HT1080 (cell line): ENCODE measurements at regions not wholly inside any gene's neighbourhood (a gene's known extent, or its start where the extent isn't known, plus 50 kb on each side); places are given as distances from the start of the nearest gene placed in this dataset.
"Not testable (repeated sequence)": the region's sequence is repeated elsewhere in the genome, so short reads cannot be mapped to it uniquely, and the experiment has no call there.

Experiments used
- DNase-seq: peaks from one replicate; pipeline ENCODE4 v3.0.0-alpha.2; 2015; ENCODE audit warnings: low read depth

DNA sequence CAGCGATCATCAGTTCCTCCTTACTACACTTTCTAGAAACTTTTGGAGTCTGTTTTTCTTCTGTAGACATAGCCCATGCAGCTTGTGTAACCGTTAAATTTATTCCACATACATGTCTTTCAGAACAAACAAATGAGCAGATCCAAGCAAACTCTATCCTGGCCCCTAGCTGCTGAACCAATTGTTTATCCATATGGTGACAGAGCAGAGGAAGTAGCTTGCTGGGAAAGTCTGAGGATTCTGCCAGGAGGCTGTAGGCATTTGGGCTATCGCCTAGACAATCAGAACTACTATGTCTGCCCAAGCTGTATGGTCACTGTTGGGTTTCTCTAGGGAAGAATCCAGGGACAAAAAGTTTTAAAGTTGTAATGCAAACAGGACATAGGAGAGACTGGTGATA, 343.7 kb downstream of the SPRY2 start:
- no peak for DNase-seq

DNA sequence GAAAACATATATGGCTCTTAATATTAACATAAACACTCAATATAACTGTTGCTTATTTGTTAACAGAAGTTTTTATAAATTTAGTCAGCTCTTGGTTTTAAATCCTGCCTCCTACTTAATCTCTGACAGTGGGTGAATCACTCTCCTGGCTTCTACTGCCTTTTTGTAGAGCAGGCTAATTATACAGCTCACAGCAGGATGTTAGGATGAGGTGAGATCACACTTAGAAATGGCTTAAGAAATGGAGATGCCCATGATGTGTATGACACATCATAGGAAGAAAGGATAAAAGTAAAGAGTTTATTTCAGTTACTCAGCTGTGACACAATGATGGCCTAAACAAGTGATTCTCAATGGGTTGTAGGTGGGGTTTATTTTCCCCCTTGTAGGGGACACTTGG, 345.6 kb downstream of the SPRY2 start:
- DNase-seq = peak; percentile 95

DNA sequence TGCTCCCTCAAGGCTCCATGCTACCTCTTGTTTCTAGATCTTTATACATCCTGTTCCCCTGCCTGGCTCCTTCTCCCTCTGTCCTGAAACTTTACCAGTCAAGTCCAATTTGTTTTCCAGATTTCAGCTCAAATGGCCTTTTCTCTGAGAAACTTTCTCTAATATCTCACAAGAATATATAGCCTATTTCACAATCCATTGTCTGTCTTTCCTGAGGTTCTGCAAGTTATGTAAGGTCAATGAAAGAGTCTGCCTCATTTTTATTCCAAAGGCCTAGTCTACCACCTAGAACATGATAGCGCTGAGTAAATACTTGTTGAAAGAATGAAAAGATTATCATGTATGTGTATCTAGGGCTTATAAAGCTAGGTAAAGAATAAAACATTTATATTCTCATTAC, 348.8 kb downstream of the SPRY2 start:
- no peak for DNase-seq

DNA sequence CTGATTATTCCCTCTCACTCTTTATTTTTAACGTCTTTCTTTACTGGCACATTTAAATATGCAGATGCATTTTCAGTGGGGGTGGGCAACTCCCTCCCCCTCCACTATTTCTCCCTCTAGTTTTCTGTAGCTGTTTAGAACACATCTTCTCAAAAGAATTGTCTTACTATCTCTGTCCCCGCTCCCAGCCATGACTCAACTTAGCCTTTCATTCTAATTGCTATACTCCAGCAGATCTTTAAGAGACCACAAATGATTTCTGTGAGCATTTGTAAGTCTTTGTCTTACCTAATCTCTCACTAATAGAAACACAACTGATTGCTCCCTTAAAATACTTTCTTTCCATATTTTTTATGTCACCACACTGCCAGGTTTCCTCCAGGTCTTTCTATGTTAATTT, 350.9 kb downstream of the SPRY2 start:
- no peak for DNase-seq

DNA sequence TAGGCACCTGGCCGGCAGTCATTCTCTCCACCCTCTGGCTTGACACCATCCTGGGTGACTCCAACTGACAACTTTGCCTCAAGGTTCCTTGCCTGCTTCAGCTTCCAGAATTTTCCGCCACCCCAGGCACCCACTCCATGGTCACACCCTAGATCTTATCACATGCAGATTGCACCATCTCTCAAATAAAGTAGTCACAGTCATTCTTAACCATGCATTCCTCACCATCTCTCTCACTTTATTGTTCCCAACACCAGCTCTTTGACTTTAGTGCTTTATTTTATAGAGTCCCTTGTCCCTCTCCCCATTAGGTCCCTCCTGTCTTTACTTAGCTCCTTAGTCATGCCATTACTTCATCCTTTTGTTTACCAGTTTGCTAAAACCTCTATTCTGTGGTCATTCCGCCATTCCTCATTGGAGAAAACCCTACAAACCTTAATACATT, 351.7 kb downstream of the SPRY2 start:
- peak; percentile 22 for DNase-seq

DNA sequence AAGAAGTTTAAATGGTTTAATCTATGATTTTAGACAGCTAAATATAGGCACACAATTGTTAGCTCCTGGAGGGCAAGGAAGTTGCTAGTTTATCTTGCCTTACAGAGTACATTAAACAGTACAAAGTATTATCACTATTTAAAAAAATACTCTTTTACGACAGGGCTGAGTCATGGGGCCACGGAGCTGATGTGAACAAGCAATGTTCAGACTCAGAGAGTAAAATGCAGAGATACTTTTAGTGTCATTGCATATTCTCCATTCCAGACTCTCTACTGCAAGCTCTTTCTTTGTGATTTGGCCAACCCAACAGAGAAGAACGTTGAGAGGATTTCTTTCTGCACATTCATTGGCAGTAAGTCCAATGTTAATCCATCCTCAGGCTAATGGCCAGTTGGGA, 352.4 kb downstream of the SPRY2 start:
- no peak for DNase-seq

DNA sequence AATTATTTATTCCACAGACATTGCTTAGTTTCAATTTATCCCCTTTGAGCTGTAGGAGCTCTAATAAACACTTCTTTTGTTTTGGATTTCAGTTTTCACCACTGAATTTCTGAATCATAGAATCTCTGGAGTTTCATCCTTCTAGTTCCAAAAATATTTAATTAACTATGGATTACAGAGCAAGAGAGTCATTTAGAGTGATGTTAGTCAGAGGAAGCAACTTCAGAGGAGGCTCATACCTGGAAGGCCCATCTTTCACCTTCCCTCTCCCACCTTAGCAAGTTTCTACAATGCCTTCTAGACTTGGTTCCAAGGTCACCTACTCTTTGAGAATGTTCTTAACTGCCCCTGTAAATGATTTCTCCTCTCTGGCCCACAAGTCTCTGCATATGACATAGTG, 353.2 kb downstream of the SPRY2 start:
- no peak for DNase-seq

DNA sequence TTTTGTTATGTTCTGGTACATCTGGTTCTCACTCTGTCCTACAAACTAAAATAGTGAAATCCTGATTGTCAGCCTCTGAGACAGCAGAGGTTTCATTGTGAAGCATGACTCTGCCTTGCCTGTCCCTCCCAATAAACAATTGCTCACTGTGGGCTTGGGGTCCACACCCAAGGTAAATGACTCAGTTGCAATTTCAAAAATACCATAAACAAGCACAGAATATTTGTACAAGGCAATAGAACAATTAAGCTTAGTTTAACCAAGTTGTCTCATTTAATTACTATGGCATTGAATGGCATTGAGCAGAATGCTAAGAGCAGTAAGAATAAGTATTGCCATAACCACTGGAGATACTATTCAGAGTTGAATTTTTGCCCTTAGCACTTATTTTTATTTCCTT, 353.6 kb downstream of the SPRY2 start:
- peak; percentile 34 for DNase-seq

DNA sequence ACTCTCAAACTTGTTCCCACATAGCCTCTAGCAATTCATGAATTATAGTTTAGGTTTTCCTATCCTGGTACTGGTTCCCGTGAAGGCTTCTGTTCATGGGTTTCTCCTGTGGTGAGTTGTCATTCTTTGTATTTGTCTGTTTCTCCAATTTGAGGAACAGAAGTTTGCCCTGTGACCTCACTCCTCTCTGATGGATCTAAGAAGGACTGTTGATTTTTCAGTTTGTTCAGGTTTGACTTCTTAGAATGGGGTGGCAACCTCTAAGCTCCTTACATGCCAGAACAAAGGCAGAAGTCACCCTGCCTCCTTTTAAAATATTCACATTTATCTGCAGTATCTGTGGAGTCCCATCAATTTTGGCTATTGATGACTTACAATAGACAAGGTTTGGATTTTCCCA, 354.0 kb downstream of the SPRY2 start:
- no peak for DNase-seq

DNA sequence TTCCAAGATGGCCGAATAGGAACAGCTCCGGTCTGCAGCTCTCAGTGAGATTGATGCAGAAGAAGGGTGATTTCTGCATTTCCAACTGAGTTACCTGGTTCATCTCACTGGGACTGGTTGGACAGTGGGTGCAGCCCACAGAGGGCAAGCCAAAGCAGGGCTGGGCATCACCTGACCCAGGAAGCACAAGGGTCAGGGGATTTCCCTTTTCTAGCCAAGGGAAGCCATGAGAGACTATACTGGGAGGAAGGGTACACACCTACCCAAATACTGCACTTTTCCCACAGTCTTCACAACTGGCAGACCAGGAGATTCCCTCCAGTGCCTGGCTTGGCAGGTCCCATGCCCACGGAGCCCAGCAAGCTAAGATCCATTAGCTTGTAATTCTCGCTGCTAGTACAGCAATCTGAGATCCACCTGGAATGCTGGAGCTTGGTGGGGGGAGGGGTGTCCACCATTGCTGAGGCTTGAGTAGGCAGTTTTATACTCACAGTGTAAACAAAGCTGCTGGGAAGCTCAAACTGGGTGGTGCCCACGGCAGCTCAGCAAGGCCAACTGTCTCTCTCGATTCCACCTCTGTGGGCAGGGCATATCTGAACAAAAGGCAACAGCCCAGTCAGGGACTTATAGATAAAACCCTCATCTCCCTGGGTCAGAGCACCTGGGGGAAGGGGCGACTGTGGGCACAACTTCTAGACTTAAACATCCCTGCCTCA, 365.8 kb downstream of the SPRY2 start:
- DNase-seq = not testable (repeated sequence)

DNA sequence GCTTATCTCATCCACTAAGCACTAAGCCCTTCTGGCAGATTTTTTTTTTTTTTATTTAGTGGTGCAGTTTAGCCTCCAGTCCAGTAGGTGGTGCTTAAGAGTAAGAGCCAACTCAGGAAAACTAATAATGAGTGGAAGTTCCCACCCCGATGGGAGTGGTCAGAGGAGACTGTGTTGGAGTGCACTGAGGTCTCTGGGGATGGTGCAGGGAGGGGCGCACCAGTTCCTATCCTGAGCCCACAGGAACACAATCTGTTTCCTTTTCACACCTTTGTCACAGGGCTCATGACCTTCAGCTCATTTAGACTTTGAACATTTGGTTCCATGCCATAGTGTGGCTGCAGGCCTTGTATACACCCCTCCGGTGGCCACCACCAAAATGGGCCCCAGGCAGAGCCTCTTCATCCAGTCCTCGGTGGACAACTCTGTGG, 367.4 kb downstream of the SPRY2 start:
- DNase-seq = peak; percentile 63

DNA sequence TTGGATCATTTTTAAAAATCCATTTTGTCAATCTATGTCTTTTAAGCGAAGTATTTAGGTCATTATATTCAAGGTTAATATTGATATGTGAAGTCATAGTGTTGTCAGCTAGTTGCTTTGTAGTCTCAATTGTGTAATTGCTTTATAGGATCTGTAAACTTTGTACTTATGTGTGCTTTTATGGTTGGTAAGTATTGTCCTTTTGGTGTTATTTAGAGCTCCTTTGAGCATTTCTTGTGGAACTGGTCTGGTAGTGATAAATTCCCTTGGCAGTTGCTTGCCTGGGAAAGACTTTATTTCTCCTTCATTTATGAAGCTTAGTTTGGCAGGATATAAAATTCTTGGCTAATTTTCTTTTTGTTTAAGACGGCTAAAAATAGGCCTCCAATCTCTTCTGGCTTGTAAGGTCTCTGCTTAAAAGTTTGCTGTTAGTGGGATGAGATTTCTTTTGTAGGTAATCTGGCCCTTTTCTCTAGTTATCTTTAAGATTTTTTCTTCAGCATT, 368.8 kb downstream of the SPRY2 start:
- no peak for DNase-seq

DNA sequence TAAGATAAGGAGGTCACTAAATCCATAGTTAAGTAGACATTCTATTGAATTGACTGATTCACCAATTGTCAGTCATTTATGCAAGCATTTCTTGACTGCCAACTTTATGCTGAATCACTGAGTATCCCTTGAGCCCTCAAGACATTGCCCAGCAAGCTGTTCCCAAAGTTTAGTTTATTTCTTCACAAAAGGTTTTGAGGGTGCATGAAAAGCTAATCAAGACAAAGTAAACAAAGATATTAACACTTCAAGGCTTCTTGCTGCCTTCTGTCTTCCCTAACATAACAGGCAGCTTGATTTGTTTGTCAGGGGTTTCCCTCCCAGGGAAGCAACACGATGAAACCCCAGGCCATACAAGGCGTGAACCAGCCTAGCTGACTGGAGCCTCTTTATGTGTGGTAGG, 374.4 kb downstream of the SPRY2 start:
- no peak for DNase-seq

DNA sequence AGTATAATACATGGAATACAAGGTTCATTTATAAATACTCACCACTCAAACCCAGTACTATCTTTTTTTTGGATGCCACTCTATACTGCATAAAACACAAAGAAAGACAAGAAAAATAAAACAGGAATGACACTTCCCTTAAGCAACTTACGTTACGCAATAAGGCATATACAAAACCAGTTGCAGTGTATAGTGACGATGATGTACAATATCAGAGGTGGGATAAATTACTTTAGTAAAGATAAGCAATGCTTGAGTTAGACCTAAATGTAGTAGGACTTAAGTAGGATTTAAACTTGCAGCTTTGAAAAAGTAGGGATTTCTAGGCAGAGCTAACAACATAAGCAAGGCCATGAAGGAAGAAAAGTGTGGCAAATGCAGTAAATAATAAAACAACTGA, 374.9 kb downstream of the SPRY2 start:
- no peak for DNase-seq

DNA sequence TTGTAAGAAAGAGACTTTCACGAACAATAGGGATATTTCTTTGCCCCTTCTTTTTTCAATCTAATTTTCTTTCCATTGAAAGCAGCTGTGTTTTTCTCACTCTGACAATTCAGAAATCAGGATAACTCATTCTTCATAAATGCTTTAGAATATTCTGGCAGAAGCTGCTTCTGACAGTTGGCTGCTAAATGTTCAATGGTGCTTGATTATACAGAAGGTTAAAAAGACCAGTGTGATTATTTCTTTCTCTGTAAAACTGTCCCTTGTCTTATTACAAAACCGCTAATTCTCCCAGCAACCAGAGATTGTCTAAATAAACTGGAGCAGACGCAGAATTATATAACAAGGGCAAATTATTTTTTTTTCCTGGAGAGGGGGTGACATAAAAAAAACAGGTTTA, 394.4 kb downstream of the SPRY2 start:
- no peak for DNase-seq

DNA sequence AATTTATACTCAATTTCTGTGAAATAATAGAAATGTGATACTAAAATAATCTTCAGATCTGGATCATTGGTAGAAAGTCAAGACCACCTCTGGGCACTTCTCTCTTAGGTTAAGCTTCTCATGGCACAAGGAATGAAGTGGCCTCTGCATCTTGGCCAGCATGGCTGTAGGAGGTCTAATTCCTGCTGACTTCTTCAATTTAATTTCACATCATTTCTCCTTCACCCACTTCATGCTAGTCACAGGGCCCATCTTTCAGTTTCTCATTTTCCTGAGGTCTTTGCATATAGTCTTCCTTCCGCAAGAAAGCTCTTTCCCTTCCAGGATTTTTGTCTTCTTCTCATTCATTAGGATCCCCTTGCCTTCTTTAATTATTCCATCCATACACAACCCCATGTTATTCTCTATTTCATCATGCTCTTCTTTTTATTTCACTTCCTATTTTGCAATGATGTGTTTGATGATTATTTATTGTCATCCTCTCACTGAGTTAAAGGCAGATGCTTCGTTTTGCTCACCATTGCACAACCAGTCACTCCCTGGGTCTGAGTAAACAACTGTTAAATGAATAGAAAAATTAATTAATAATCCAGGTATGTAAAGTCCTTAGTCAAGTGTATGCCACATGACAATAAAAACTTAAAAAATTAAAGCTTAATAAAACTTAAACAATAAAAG, 397.4 kb downstream of the SPRY2 start:
- DNase-seq = no peak

DNA sequence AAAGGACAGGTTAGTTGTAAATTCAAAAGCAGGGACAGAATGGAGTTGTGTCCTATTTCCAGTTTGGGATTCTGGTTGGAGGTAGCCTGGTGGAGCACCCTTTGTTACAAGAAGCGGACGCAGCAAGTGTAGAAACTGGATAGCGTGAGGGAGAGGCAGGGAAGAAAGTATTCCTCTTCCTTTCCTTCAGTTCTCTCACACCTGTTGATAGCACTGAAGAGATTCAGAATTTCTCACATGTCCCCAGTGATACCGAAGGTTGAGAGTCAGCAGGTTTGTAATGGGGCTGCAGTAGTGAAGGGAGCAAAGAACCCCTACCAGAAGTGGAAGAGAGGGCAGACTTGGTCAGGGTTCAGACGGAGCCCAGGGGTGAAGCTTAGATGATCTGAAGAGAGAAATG, 399.2 kb downstream of the SPRY2 start:
- no peak for DNase-seq

DNA sequence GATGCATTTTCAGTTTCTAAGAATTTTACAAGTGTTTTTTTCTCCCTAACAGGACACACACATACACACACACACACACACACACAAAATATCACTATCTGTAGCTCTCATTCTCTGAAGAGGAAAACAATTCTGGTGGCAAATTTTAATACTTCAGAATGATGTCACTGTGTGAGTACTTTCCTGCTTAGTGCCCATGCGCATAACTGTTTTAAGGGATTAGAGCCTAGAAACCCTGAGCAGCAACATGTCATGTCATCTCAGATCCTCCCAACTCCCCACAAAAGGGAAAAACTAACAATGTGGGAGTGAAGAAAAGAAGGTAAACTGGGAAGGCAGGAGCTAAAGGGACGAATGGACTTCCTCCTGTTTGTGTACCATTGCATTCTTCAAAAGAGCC, 401.2 kb downstream of the SPRY2 start:
- no peak for DNase-seq

DNA sequence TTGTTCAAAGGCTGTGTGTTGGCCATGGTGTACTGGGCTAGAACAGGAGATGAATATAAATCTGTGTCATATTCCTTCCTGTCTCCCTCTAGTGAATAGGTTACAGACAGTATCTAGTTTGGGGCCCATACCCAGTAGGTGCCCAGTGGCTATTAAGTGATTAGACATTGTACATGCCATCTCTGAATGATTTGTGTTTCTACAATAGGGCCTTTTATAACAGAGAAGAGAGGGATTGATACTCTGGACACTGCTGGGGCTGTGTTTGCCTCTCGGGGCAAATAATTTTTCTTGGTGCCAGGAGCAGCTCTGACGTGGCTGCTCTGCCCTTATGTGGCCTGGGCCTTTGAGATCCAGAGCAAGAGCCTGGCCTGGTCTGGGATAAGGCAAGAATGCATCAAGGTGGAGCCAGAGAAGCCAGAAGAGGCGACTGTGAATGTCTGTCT, 403.1 kb downstream of the SPRY2 start:
- DNase-seq = peak; percentile 43

DNA sequence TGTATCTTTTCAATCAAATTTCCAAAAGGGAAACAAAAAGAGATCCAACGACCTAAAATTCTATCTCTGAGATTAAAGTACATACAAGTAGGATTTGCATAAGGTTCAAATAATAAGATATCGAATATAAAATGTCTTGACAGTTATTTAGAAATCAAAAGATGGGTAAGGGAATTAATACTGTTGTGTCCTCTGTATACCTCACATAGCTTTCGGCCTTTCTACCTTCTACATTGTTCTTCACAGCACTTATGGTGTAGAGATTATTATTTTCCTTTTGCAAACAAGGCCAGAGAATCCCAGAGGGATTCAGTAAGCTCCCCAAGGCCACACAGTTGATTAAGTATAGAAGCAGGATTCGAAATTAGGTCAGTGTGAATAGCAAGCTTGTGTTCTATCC, 403.6 kb downstream of the SPRY2 start:
- DNase-seq = no peak

DNA sequence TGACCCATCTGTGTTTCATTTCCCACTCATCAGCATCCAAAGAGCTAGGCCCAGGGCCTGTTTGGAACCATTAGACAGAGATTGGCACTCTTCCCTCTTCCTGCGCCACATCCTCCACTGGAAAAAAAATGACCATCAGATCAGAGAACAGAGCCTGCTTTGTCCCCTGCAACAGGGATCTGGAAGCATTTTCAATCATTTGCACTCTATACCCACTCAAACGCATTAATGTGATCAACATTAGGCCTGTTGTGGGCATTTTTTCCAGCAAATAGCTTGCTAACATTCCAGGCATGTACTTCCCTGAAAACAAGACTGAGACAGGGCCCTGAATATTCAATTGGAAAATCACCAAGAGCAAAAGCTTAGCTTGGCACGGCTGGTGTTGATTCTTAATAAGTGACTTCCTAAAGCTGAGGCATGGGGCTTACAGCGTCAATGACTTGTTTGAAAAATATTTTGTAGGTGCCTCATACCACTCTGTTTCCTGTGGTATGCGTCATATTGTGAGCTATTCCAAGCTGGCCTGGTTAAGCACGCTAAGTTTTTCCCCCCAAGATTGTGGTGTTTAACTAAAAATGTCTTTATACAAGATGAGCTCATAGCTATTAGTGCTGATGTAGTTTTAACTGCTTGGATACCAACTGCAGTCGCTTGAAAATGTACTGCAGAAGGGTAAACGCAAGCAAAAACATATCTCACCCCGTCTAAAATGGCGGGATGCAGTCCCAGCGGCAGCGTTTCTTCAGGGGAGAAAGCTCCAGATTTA, 404.4 kb downstream of the SPRY2 start:
- peak; percentile 100 for DNase-seq

DNA sequence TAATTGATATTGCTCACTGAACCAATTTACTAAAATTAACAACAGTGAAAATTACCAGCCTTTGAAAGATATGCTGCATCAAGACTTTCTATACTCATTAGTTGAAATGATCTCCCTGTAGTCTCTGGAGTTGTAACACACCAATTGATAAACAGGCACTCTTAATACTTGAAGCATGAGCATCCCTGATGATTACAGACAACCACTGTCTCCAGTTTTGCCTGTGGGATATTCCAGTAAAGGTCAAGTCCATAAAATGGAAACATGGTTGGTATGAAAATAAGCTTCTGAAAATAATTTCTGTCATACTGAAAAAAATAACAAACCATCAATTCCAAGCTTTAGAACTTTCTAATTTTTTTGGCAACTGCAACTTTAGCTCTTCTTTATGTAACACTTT, 405.8 kb downstream of the SPRY2 start:
- no peak for DNase-seq
